Neuronal stem cell (in vitro differentiated cells): ENCODE measurements at regions not wholly inside any gene's neighbourhood (a gene's known extent, or its start where the extent isn't known, plus 50 kb on each side); places are given as distances from the start of the nearest gene placed in this dataset.

Experiments used
- DNase-seq: peaks from one replicate; pipeline ENCODE4 v3.0.0-alpha.2; 2013; ENCODE audit warnings: low spot score
- H2AFZ ChIP-seq: one replicate; pipeline ENCODE4 v1.6.1; 2013; ENCODE audit warnings: mild to moderate bottlenecking, low read length, inconsistent platforms
- H2AK5ac ChIP-seq: 2 replicates; pipeline ENCODE4 v1.6.1; 2013; ENCODE audit warnings: low read depth, mild to moderate bottlenecking, inconsistent platforms, low read length, moderate library complexity, mixed read lengths
- H2BK120ac ChIP-seq: 2 replicates; pipeline ENCODE4 v1.6.1; 2013; ENCODE audit warnings: low read depth, mild to moderate bottlenecking, inconsistent platforms, low read length, moderate library complexity, mixed read lengths
- H2BK12ac ChIP-seq: one replicate; pipeline ENCODE4 v1.6.1; 2013; ENCODE audit warnings: low read length, inconsistent platforms
- H2BK15ac ChIP-seq: 2 replicates; pipeline ENCODE4 v1.6.1; 2013; ENCODE audit warnings: mild to moderate bottlenecking, low read length, inconsistent platforms, mixed read lengths
- H2BK5ac ChIP-seq: one replicate; pipeline ENCODE4 v1.6.1; 2013; ENCODE audit warnings: inconsistent platforms, mild to moderate bottlenecking, low read length, moderate library complexity
- H3K14ac ChIP-seq: one replicate; pipeline ENCODE4 v1.6.1; 2013; ENCODE audit warnings: low read length, inconsistent platforms
- H3K18ac ChIP-seq: 2 replicates; pipeline ENCODE4 v1.6.1; 2013; ENCODE audit warnings: low read length, inconsistent platforms
- H3K23ac ChIP-seq: 2 replicates; pipeline ENCODE4 v1.6.1; 2013; ENCODE audit warnings: low read depth, mild to moderate bottlenecking, mixed read lengths, low read length, inconsistent platforms; ENCODE audit not compliant: poor library complexity
- H3K27ac ChIP-seq: replicated peaks from 3 replicates; pipeline ENCODE4 v1.5.1; 2013; ENCODE audit warnings: low read length, inconsistent platforms
- H3K27me3 ChIP-seq, 3 experiments: 2 replicates each; pipeline ENCODE4 v1.6.1; 2013; ENCODE audit warnings: low read length in 3 of 3, mild to moderate bottlenecking in 2 of 3, inconsistent platforms in 1 of 3, low read depth in 1 of 3, mixed read lengths in 1 of 3, moderate library complexity in 1 of 3; ENCODE audit not compliant: control insufficient read depth in 3 of 3, insufficient read depth in 3 of 3
- H3K36me3 ChIP-seq, 2 donors: replicated peaks in 1 of 2; 2 replicates each; pipeline ENCODE4 v1.6.1; 2013; ENCODE audit warnings: low read length in 2 of 2; ENCODE audit not compliant: control insufficient read depth in 2 of 2, insufficient read depth in 2 of 2
- H3K4ac ChIP-seq: 2 replicates; pipeline ENCODE4 v1.6.1; 2013; ENCODE audit warnings: inconsistent platforms, mild to moderate bottlenecking, low read length, moderate library complexity
- H3K4me1 ChIP-seq, 2 donors: 1 replicate in 1 of 2; 2 replicates in 1 of 2; pipeline ENCODE4 v1.6.1; 2013; ENCODE audit warnings: low read length in 2 of 2, low read depth in 1 of 2; ENCODE audit not compliant: control insufficient read depth in 2 of 2, insufficient read depth in 1 of 2
- H3K4me2 ChIP-seq: one replicate; pipeline ENCODE4 v1.6.1; 2013; ENCODE audit warnings: mild to moderate bottlenecking, low read length, inconsistent platforms; ENCODE audit not compliant: insufficient read depth, poor library complexity, severe bottlenecking
- H3K4me3 ChIP-seq, 2 donors: 2 replicates each; pipeline ENCODE4 v1.5.1; 2013; ENCODE audit warnings: low read length in 2 of 2, mild to moderate bottlenecking in 2 of 2, inconsistent platforms in 1 of 2, moderate library complexity in 1 of 2
- H3K79me1 ChIP-seq: one replicate; pipeline ENCODE4 v1.6.1; 2013; ENCODE audit warnings: low read depth, mild to moderate bottlenecking, inconsistent platforms, low read length, moderate library complexity
- H3K9ac ChIP-seq: one replicate; pipeline ENCODE4 v1.6.1; 2013; ENCODE audit warnings: mild to moderate bottlenecking, low read depth, low read length, inconsistent platforms; ENCODE audit not compliant: poor library complexity
- H3K9me3 ChIP-seq, 2 donors: replicated peaks in 1 of 2; 2 replicates each; pipeline versions ENCODE3 to v1.6.1; 2013; ENCODE audit warnings: low read length in 2 of 2, mild to moderate bottlenecking in 2 of 2, inconsistent platforms in 1 of 2, low read depth in 1 of 2, mixed read lengths in 1 of 2, moderate library complexity in 1 of 2; ENCODE audit not compliant: control insufficient read depth in 2 of 2, insufficient read depth in 1 of 2
- H4K8ac ChIP-seq: one replicate; pipeline ENCODE4 v1.6.1; 2013; ENCODE audit warnings: low read depth, mild to moderate bottlenecking, inconsistent platforms, low read length, moderate library complexity
- H4K91ac ChIP-seq: one replicate; pipeline ENCODE4 v1.6.1; 2013; ENCODE audit warnings: low read length, low read depth, mild to moderate bottlenecking, inconsistent platforms; ENCODE audit not compliant: poor library complexity
- WGBS, 2 donors: extraction: QIAGEN DNeasy Blood & Tissue Kit; methylation state at CpG; one replicate each; pipeline ENCODE4 v1.1.7; 2013; ENCODE audit warnings: missing lambda C conversion rate in 2 of 2, mixed read lengths in 1 of 2; ENCODE audit not compliant: insufficient read length in 2 of 2, insufficient replicate concordance in 1 of 2; ENCODE audit errors: extremely low coverage in 2 of 2; 5-methylcytosine and 5-hydroxymethylcytosine counted together

- no CpG with 5 or more reads among the region's 2 CpGs for WGBS, 2 donors
- Histone ChIP-seq H2BK120ac (no peak overlapping the region), H4K91ac (no peak overlapping the region), H2BK5ac (no peak overlapping the region), H3K9ac (no peak overlapping the region), H3K79me1 (no peaks in the 10 kb centered on the region), H3K36me3 (no peaks in the 10 kb centered on the region), H3K9me3 (peaks cover 0 to 3% of the 10 kb centered on the region in 2 donors), H2BK15ac (no peak overlapping the region), H3K27ac (no peak overlapping the region), H2AK5ac (no peak overlapping the region), H3K23ac (no peak overlapping the region), H3K4me2 (no peak overlapping the region), H3K27me3 (no peaks in the 10 kb centered on the region), H3K18ac (no peak overlapping the region), H3K4ac (no peak overlapping the region), H4K8ac (no peak overlapping the region), H3K4me1 (no peaks in the 10 kb centered on the region), H2AFZ (no peak overlapping the region), H3K4me3 (no peak overlapping the region), H2BK12ac (no peak overlapping the region), H3K14ac (no peak overlapping the region)
- no peak for DNase-seq
These were observed 146.3 kb upstream of the CNOT2 start for GRCh38 chr12:70096759-70097410.

- H3K23ac ChIP-seq = no peak overlapping the region
- no peak overlapping the region for H2BK15ac ChIP-seq
- no peaks in the 10 kb centered on the region for H3K27me3 ChIP-seq
- WGBS, 2 donors = no CpG with 5 or more reads among the region's 1 CpG
- no peak overlapping the region for H3K9ac ChIP-seq
- no peak overlapping the region for H3K18ac ChIP-seq
- H2AK5ac ChIP-seq = no peak overlapping the region
- no peak overlapping the region for H3K4ac ChIP-seq
- DNase-seq = no peak
- no peak overlapping the region for H4K91ac ChIP-seq
- H3K36me3 ChIP-seq = no peaks in the 10 kb centered on the region
- H3K4me3 ChIP-seq = no peak overlapping the region
- no peak overlapping the region for H4K8ac ChIP-seq
- H3K79me1 ChIP-seq = no peaks in the 10 kb centered on the region
- no peak overlapping the region for H3K14ac ChIP-seq
- H2BK120ac ChIP-seq = no peak overlapping the region
- no peaks in the 10 kb centered on the region for H3K9me3 ChIP-seq
- H3K27ac ChIP-seq = no peak overlapping the region
- H2AFZ ChIP-seq = no peak overlapping the region
- H3K4me1 ChIP-seq = no peaks in the 10 kb centered on the region
- H3K4me2 ChIP-seq = no peak overlapping the region
- H2BK5ac ChIP-seq = no peak overlapping the region
- no peak overlapping the region for H2BK12ac ChIP-seq
These were observed 142.2 kb upstream of the CNOT2 start for GRCh38 chr12:70101064-70101463.

GRCh38 chr12:70106347-70106746 is 136.9 kb upstream of the CNOT2 start:
- Histone ChIP-seq H3K4me2 (no peak overlapping the region), H2BK120ac (no peak overlapping the region), H2BK5ac (no peak overlapping the region), H3K4me1 (no peaks in the 10 kb centered on the region), H2BK12ac (no peak overlapping the region), H3K23ac (no peak overlapping the region), H3K4ac (no peak overlapping the region), H3K27me3 (no peaks in the 10 kb centered on the region), H2AFZ (no peak overlapping the region), H3K4me3 (no peak overlapping the region), H3K36me3 (no peaks in the 10 kb centered on the region), H2AK5ac (no peak overlapping the region), H3K9me3 (peaks cover 2 to 7% of the 10 kb centered on the region in 2 donors), H3K79me1 (no peaks in the 10 kb centered on the region), H3K9ac (no peak overlapping the region), H3K27ac (no peak overlapping the region), H4K91ac (no peak overlapping the region), H4K8ac (no peak overlapping the region), H3K14ac (no peak overlapping the region), H2BK15ac (no peak overlapping the region), H3K18ac (no peak overlapping the region)
- DNase-seq = no peak
- no CpG with 5 or more reads among the region's 1 CpG for WGBS, 2 donors

- Histone ChIP-seq H3K9me3 (peaks cover 2 to 7% of the 10 kb centered on the region in 2 donors), H3K4me2 (no peak overlapping the region), H3K23ac (no peak overlapping the region), H3K27me3 (no peaks in the 10 kb centered on the region), H3K18ac (no peak overlapping the region), H3K14ac (no peak overlapping the region), H4K91ac (no peak overlapping the region), H3K9ac (no peak overlapping the region), H3K79me1 (no peaks in the 10 kb centered on the region), H4K8ac (no peak overlapping the region), H2AK5ac (no peak overlapping the region), H2AFZ (no peak overlapping the region), H2BK12ac (no peak overlapping the region), H2BK120ac (no peak overlapping the region), H3K4ac (no peak overlapping the region), H3K27ac (no peak overlapping the region), H3K4me1 (no peaks in the 10 kb centered on the region), H3K36me3 (no peaks in the 10 kb centered on the region), H3K4me3 (no peak overlapping the region), H2BK5ac (no peak overlapping the region), H2BK15ac (no peak overlapping the region)
- WGBS, 2 donors = no CpG with 5 or more reads among the region's 1 CpG
- DNase-seq = no peak
These were observed 133.1 kb upstream of the CNOT2 start for GRCh38 chr12:70110085-70110484.
